Tibial artery (tissue), 4 donors: ENCODE measurements at regions not wholly inside any gene's neighbourhood (a gene's known extent, or its start where the extent isn't known, plus 50 kb on each side); places are given as distances from the start of the nearest gene placed in this dataset.
A peak's percentile ranks its signal among the peaks of the same experiment; 100 is the strongest.

Source experiments
- DNase-seq, 2 donors: peaks; one replicate each; pipeline ENCODE4 v3.0.0-alpha.2; 2019
- H3K27ac ChIP-seq, 2 donors: fragments of 200-600 bp; sonication (generic) in 1 of 2; 1 replicate in 1 of 2; 2 replicates in 1 of 2; pipeline ENCODE4 v1.5.1; 2018 to 2019; ENCODE audit warnings: mild to moderate bottlenecking in 1 of 2
- H3K27me3 ChIP-seq, 2 donors: fragments of 200-600 bp; sonication (generic) in 1 of 2; one replicate each; pipeline versions ENCODE4 v1.5.1 to v1.6.0; 2016 to 2019
- H3K36me3 ChIP-seq, 3 donors: fragments of 200-600 bp; sonication (generic) in 2 of 3; one replicate each; pipeline ENCODE4 v1.5.1; 2016 to 2019; ENCODE audit warnings: mild to moderate bottlenecking in 2 of 3
- H3K4me1 ChIP-seq, 4 donors: fragments of 200-600 bp; sonication (generic) in 2 of 4; 1 replicate in 3 of 4; 2 replicates in 1 of 4; pipeline ENCODE4 v1.5.1; 2016 to 2019
- H3K4me3 ChIP-seq, 2 donors: fragments of 200-600 bp; sonication (generic) in 1 of 2; 1 replicate in 1 of 2; 2 replicates in 1 of 2; pipeline ENCODE4 v1.5.1; 2018 to 2019; ENCODE audit warnings: mild to moderate bottlenecking in 2 of 2
- H3K9me3 ChIP-seq, 3 donors: fragments of 200-600 bp; sonication (generic) in 1 of 3; one replicate each; pipeline ENCODE4 v1.5.1; 2016 to 2019
- intact Hi-C: fragments of 100-400 bp; cut with DNase I; formaldehyde crosslinking; loops from one replicate; pipeline ENCODE4 v1.15.0; 2023; ENCODE audit warnings: low total_unique reads
- TF ChIP-seq, protein P1 (sequence below), 2 experiments: fragments of 200-600 bp in 1 of 2; fragments of 450-650 bp in 1 of 2; IDR thresholded peaks; one replicate each; pipeline ENCODE4 v1.5.1; 2017 to 2019; ENCODE audit warnings: antibody characterized with exemption in 2 of 2, mild to moderate bottlenecking in 1 of 2, moderate library complexity in 1 of 2

DNA sequence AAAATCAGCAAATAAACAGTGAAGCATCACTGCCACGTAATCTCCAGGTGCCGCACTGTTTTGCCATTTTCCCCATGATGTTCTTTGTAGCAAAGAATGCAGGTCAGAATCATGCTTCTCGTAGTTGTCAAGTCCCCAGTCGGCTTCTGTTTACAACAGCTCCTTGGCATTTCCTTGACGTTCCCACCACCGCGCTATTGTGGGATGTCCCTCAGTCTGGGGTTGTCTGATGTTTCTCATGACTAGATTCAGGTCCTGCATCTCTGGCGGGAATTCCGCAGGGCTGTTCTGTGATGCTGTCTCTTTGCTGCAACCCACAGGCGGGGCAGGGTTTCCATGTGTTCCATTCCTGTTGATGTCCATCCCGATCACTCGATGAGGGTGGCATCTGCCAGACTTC lies 117.9 kb upstream of the SMAD3 start:
- Histone ChIP-seq H3K4me1 (peaks cover 0 to 4% (median 0%) of the 10 kb centered on the region in 4 donors), H3K4me3 (no peak overlapping the region), H3K27me3 (no peaks in the 10 kb centered on the region), H3K36me3 (no peaks in the 10 kb centered on the region), H3K9me3 (peaks cover 0 to 5% (median 0%) of the 10 kb centered on the region in 3 donors), H3K27ac (no peak overlapping the region)
- TF ChIP-seq, protein P1, sequence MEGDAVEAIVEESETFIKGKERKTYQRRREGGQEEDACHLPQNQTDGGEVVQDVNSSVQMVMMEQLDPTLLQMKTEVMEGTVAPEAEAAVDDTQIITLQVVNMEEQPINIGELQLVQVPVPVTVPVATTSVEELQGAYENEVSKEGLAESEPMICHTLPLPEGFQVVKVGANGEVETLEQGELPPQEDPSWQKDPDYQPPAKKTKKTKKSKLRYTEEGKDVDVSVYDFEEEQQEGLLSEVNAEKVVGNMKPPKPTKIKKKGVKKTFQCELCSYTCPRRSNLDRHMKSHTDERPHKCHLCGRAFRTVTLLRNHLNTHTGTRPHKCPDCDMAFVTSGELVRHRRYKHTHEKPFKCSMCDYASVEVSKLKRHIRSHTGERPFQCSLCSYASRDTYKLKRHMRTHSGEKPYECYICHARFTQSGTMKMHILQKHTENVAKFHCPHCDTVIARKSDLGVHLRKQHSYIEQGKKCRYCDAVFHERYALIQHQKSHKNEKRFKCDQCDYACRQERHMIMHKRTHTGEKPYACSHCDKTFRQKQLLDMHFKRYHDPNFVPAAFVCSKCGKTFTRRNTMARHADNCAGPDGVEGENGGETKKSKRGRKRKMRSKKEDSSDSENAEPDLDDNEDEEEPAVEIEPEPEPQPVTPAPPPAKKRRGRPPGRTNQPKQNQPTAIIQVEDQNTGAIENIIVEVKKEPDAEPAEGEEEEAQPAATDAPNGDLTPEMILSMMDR (IDR thresholded peaks at IDR 0.05), result no peak
- DNase-seq, result peak in 1 of 2 donors; percentile 44
- intact Hi-C loops, result loop anchor here (2.0 to 5.0 kb wide), 2 partner anchors 355 to 485 kb away; no protein-coding TSS in a partner anchor

DNA sequence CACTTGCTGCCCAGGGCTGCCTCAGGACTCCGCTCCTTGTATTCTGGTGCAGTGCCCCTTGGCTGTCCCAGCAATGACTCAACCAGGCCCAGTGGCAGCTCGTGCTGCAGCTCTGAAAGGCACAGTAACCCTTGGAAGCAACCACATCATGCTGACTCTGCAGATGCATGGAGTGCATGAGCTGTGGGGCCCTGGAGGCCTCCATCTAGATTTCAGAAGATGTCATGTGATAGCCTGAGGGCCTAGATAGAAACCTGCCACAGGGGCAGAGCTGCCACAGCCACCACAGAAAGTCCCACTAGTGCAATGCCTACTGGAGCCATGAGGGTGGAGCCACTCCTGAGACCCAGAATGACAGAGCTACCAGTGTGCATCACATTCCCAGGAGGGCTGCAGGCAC lies 117.1 kb upstream of the SMAD3 start:
- no peaks in the 10 kb centered on the region for H3K27me3 ChIP-seq
- H3K4me1 ChIP-seq, result peaks cover 0 to 4% (median 0%) of the 10 kb centered on the region in 4 donors
- DNase-seq, result peak in 1 of 2 donors; percentile 49
- H3K27ac ChIP-seq, result no peak overlapping the region
- H3K4me3 ChIP-seq, result no peak overlapping the region
- intact Hi-C loops, result loop anchor here (5.0 kb wide), 1 partner anchor 354 kb away; no protein-coding TSS in a partner anchor
- H3K36me3 ChIP-seq, result no peaks in the 10 kb centered on the region
- H3K9me3 ChIP-seq, result peaks cover 0 to 5% (median 0%) of the 10 kb centered on the region in 3 donors
- TF ChIP-seq, protein P1 (IDR thresholded peaks at IDR 0.05), result no peak

DNA sequence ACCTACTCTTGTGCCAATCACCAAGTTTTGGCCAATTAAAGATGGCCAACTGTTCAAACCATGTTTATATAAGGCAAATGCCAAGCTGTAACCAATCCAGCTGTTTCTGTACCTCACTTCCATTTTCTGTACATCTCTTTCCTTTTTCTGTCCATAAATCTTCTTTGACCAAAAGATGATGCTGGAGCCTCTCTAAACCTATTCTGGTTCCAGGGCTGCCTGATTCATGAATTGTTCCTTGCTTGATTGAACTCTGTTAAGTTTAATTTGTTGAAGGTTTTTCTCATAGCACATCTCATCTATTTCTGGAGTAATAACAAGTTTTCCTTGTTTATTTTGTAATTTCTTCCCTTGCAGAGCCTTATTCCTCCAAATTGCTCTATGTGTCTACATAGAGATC lies 115.3 kb upstream of the SMAD3 start:
- Histone ChIP-seq H3K4me1 (peaks cover 0 to 4% (median 0%) of the 10 kb centered on the region in 4 donors), H3K27me3 (no peaks in the 10 kb centered on the region), H3K9me3 (peaks cover 0 to 5% (median 0%) of the 10 kb centered on the region in 3 donors), H3K27ac (no peak overlapping the region), H3K36me3 (no peaks in the 10 kb centered on the region), H3K4me3 (no peak overlapping the region)
- TF ChIP-seq, protein P1 (IDR thresholded peaks at IDR 0.05), result no peak
- intact Hi-C loops, result no loop called here
- DNase-seq, result no peak

DNA sequence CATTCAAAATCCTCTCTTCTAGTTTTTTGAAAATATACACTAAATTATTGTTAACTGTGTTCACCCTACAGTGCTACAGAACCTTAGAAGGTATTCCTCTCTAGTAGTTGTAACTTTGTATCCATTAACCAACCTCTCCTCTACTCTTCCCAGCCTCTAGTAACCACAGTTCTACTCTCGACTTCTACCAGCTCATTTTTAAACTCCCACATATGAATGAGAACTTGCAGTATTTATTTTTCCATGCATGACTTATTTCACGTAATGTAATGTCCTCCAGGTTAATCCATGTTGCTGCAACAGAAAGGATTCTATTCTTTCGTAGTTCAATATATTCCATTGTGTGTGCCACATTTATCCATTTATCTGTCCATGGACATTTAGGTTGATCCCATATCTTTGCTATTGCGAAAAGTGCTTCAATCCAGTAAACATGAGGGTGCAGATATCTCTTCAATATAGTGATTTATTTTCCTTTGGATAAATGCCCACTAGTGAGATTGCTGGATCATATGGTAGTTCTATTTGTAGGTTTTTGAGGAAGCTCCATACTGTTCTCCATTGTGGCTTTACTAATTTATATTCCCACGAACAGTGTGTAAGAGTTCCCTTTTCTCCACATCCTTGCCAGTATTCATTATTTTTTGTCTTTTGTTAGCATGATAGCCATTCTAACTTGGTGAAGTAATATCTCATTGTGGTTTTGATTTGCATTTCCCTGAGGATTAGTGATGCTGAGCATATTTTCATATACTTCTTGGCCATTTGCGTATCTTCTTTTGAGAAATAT lies 113.7 kb upstream of the SMAD3 start:
- Histone ChIP-seq H3K27me3 (no peaks in the 10 kb centered on the region), H3K4me3 (no peak overlapping the region), H3K4me1 (no peaks in the 10 kb centered on the region), H3K27ac (no peak overlapping the region), H3K36me3 (no peaks in the 10 kb centered on the region), H3K9me3 (peaks cover 0 to 5% (median 0%) of the 10 kb centered on the region in 3 donors)
- intact Hi-C loops, result no loop called here
- TF ChIP-seq, protein P1 (IDR thresholded peaks at IDR 0.05), result no peak
- no peak for DNase-seq

DNA sequence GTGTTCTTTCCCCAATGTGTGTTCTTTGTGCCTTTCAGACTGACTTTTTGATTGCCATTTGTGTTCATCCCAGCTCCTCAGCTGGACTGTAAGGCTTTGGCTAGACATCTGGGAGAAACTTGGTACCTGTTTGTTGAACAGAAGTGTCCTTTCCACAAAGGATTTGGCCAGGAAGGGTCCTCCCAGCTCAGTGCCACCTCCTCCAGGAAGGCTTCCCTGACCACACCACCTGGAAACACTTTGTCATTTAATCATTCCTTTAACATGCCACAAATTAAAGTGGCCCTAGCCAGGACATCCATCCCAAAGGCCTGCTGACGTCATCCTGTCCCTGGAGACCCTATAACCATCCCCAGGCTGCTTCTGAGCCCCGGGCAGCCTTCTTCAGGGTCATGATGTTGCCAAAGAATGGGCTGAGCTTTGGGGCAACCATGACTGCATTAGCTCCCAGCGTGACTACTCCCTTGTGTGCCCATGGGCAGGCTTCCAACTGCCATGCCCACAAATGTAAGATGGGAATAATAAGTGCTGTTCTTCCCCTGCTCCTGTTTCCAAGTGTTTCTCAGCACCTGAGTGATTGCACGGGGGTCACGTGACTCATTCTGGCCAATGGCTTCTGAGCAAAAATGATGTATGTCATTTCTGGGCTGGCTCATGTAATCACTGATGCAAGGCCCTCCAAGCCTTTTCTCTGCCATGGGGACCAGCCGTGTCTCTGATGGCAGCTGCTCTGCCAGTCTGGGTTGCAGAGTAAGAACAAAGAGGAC lies 112.5 kb upstream of the SMAD3 start:
- Histone ChIP-seq H3K27ac (no peak overlapping the region), H3K9me3 (peaks cover 0 to 5% (median 0%) of the 10 kb centered on the region in 3 donors), H3K27me3 (peaks cover 0 to under 1% of the 10 kb centered on the region in 2 donors), H3K36me3 (no peaks in the 10 kb centered on the region), H3K4me1 (no peaks in the 10 kb centered on the region), H3K4me3 (no peak overlapping the region)
- intact Hi-C loops, result no loop called here
- TF ChIP-seq, protein P1 (IDR thresholded peaks at IDR 0.05), result no peak
- no peak for DNase-seq
